B cell (primary cell): ENCODE measurements at regions not wholly inside any gene's neighbourhood (a gene's known extent, or its start where the extent isn't known, plus 50 kb on each side); places are given as distances from the start of the nearest gene placed in this dataset.

Experiments used
- ATAC-seq: fragments of 200-7000 bp; cut with Tn5 transposase; one replicate; pipeline ENCODE4 v1.10.0; 2021; ENCODE audit warnings: low read depth, mild to moderate bottlenecking, moderate number of reproducible peaks, moderate library complexity
- CTCF ChIA-PET: fragments of 350-600 bp; sonication (Branson Sonifier 250); formaldehyde crosslinking; loops from one replicate; lab custom pipeline; 2021; ENCODE audit warnings: antibody characterized with exemption, inconsistent platforms; lab: Charles Lee
- POLR2A ChIA-PET: fragments of 350-600 bp; sonication (Branson Sonifier 250); formaldehyde crosslinking; loops from one replicate; lab custom pipeline; 2021; ENCODE audit warnings: antibody characterized with exemption; lab: Charles Lee
- DNase-seq: peaks from one replicate; pipeline ENCODE4 v3.0.0; 2013
- H2AFZ ChIP-seq: 2 replicates; pipeline ENCODE4 v1.6.1; 2012; ENCODE audit warnings: mild to moderate bottlenecking, low read depth, low read length; ENCODE audit not compliant: insufficient read depth, poor library complexity, severe bottlenecking
- H3K27ac ChIP-seq, 2 donors: 1 replicate in 1 of 2; 2 replicates in 1 of 2; pipeline ENCODE4 v1.5.1; 2012 to 2013; ENCODE audit warnings: low read length in 2 of 2, mild to moderate bottlenecking in 2 of 2, moderate library complexity in 1 of 2
- H3K27me3 ChIP-seq, 4 experiments: fragments of 200-600 bp in 1 of 4; sonication (generic) in 1 of 4; replicated peaks in 1 of 4; 1 replicate in 2 of 4; 2 replicates in 2 of 4; pipeline versions ENCODE4 v1.6.1 to v1.7.0; 2013 to 2016; ENCODE audit warnings: low read length in 3 of 4, mild to moderate bottlenecking in 2 of 4, mixed read lengths in 1 of 4, moderate library complexity in 1 of 4; ENCODE audit not compliant: insufficient read depth in 4 of 4, control insufficient read depth in 3 of 4; ENCODE audit errors: control extremely low read depth in 1 of 4
- H3K36me3 ChIP-seq, 2 experiments: replicated peaks in 1 of 2; 1 replicate in 1 of 2; 2 replicates in 1 of 2; pipeline versions ENCODE4 v1.6.1 to v1.7.1; 2013; ENCODE audit warnings: low read length in 1 of 2; ENCODE audit not compliant: insufficient read depth in 2 of 2, control insufficient read depth in 1 of 2; ENCODE audit errors: control extremely low read depth in 1 of 2, extremely low read depth in 1 of 2
- H3K4me1 ChIP-seq, 2 donors: fragments of 200-600 bp in 1 of 2; sonication (generic) in 1 of 2; 1 replicate in 1 of 2; 2 replicates in 1 of 2; pipeline versions ENCODE4 v1.5.1 to v1.6.1; 2013 to 2017; ENCODE audit warnings: low read length in 2 of 2; ENCODE audit not compliant: control insufficient read depth in 2 of 2, insufficient read depth in 2 of 2
- H3K4me2 ChIP-seq: replicated peaks from 2 replicates; pipeline ENCODE3; 2012; ENCODE audit warnings: mild to moderate bottlenecking, low read depth, low read length; ENCODE audit not compliant: poor library complexity, severe bottlenecking
- H3K4me3 ChIP-seq, 5 experiments: fragments of 200-600 bp in 1 of 5; sonication (generic) in 1 of 5; 1 replicate in 3 of 5; 2 replicates in 2 of 5; pipeline versions ENCODE4 v1.5.1 to v1.7.0; 2011 to 2016; ENCODE audit warnings: low read length in 4 of 5, mild to moderate bottlenecking in 4 of 5, low read depth in 2 of 5, control low read depth in 1 of 5, moderate library complexity in 1 of 5; ENCODE audit not compliant: insufficient read depth in 1 of 5; ENCODE audit errors: control extremely low read depth in 1 of 5, extremely low read depth in 1 of 5
- H3K79me2 ChIP-seq: fragments of 200-600 bp; sonication (generic); one replicate; pipeline ENCODE4 v1.6.0; 2016; ENCODE audit warnings: low read length; ENCODE audit not compliant: control insufficient read depth, insufficient read depth
- H3K9ac ChIP-seq: fragments of 200-600 bp; sonication (generic); 2 replicates; pipeline ENCODE4 v1.6.1; 2017; ENCODE audit warnings: mild to moderate bottlenecking, low read length, moderate library complexity
- H3K9me3 ChIP-seq, 3 donors: one replicate each; pipeline versions ENCODE4 v1.6.1 to v1.7.1; 2013; ENCODE audit warnings: low read length in 2 of 3; ENCODE audit not compliant: control insufficient read depth in 2 of 3, insufficient read depth in 1 of 3; ENCODE audit errors: control extremely low read depth in 1 of 3
- H4K20me1 ChIP-seq: 2 replicates; pipeline ENCODE4 v1.6.0; 2012; ENCODE audit warnings: mild to moderate bottlenecking, low read length; ENCODE audit not compliant: insufficient read depth, control insufficient read depth, poor library complexity, severe bottlenecking
- H3K27ac Mint-ChIP-seq: one replicate; pipeline ENCODE4 v1.8.0; 2021; ENCODE audit warnings: mixed read lengths
- H3K27me3 Mint-ChIP-seq: one replicate; pipeline ENCODE4 v1.8.0; 2021; ENCODE audit warnings: mixed read lengths
- H3K4me1 Mint-ChIP-seq: one replicate; pipeline ENCODE4 v1.8.0; 2021; ENCODE audit warnings: mixed read lengths
- H3K4me3 Mint-ChIP-seq: one replicate; pipeline ENCODE4 v1.8.0; 2021; ENCODE audit warnings: mixed read lengths
- H3K9me3 Mint-ChIP-seq: one replicate; pipeline ENCODE4 v1.8.0; 2022; ENCODE audit warnings: mixed read lengths; ENCODE audit not compliant: insufficient read depth
- CTCF ChIP-seq: fragments of 200-600 bp; IDR thresholded peaks from one replicate; pipeline ENCODE4 v1.8.0; 2022; ENCODE audit warnings: antibody characterized with exemption, mild to moderate bottlenecking
- EZH2 ChIP-seq: IDR thresholded peaks from 2 replicates; pipeline ENCODE4 v1.6.1; 2012; ENCODE audit warnings: borderline replicate concordance, low read depth, mild to moderate bottlenecking, moderate library complexity, low read length; ENCODE audit not compliant: insufficient read depth, poor library complexity, severe bottlenecking
- WGBS: methylation state at CpG from one replicate; pipeline ENCODE4 v1.1.5; 2013; ENCODE audit warnings: missing lambda C conversion rate; ENCODE audit not compliant: insufficient coverage; 5-methylcytosine and 5-hydroxymethylcytosine counted together
- intact Hi-C: fragments of 100-400 bp; cut with micrococcal nuclease; formaldehyde crosslinking; loops from one replicate; pipeline ENCODE4 v1.10.0; 2022

- no peak overlapping the region for H3K27ac ChIP-seq
- no peaks in the 10 kb centered on the region for H3K36me3 ChIP-seq
- H3K4me2 ChIP-seq: no peak overlapping the region
- no peak overlapping the region for H3K9ac ChIP-seq
- no peaks in the 10 kb centered on the region for H3K27me3 ChIP-seq
- no peak overlapping the region for H2AFZ ChIP-seq
- ATAC-seq (peak; percentile 76), DNase-seq (no peak)
- no peaks in the 10 kb centered on the region for H4K20me1 ChIP-seq
- ChIA-PET POLR2A (interaction anchor here (1.0 kb wide), 1 partner anchor 12 kb away, joined by 5 read pairs; no protein-coding TSS in a partner anchor), CTCF (no interaction called here)
- TF ChIP-seq EZH2 (no peak), CTCF (no peak)
- intact Hi-C loops: no loop called here
- H3K27ac Mint-ChIP-seq: no peak overlapping the region
- WGBS: 85% methylated on average over 5 of the region's 9 CpGs
- peaks cover 17% of the 10 kb centered on the region for H3K4me1 Mint-ChIP-seq
- no peaks in the 10 kb centered on the region for H3K9me3 Mint-ChIP-seq
- H3K79me2 ChIP-seq: no peaks in the 10 kb centered on the region
- no peak overlapping the region for H3K4me3 Mint-ChIP-seq
- H3K9me3 ChIP-seq: no peaks in the 10 kb centered on the region
- no peak overlapping the region for H3K4me3 ChIP-seq
- peaks cover 4% of the 10 kb centered on the region for H3K27me3 Mint-ChIP-seq
- H3K4me1 ChIP-seq: peaks cover 0 to 11% of the 10 kb centered on the region in 2 donors
Observed at GRCh38 chr3:107992976-107993684, 97.7 kb downstream of the CD47 start.

GRCh38 chr3:107990926-107991325 lies 99.9 kb downstream of the CD47 start:
- intact Hi-C loops: no loop called here
- ATAC-seq (no peak), DNase-seq (no peak)
- H3K27me3 Mint-ChIP-seq: peaks cover 4% of the 10 kb centered on the region
- Histone ChIP-seq H3K9ac (no peak overlapping the region), H3K4me3 (no peak overlapping the region), H4K20me1 (no peaks in the 10 kb centered on the region), H3K4me2 (no peak overlapping the region), H3K4me1 (peaks cover 0 to 14% of the 10 kb centered on the region in 2 donors), H2AFZ (no peak overlapping the region), H3K79me2 (no peaks in the 10 kb centered on the region), H3K9me3 (no peaks in the 10 kb centered on the region), H3K27ac (no peak overlapping the region), H3K27me3 (no peaks in the 10 kb centered on the region), H3K36me3 (no peaks in the 10 kb centered on the region)
- peaks cover 17% of the 10 kb centered on the region for H3K4me1 Mint-ChIP-seq
- WGBS: 86% methylated on average over 2 of the region's 5 CpGs
- no peak for TF ChIP-seq CTCF
- TF ChIP-seq EZH2: no peak
- POLR2A ChIA-PET: no interaction called here
- H3K27ac Mint-ChIP-seq: no peak overlapping the region
- CTCF ChIA-PET: no interaction called here
- H3K4me3 Mint-ChIP-seq: no peak overlapping the region
- H3K9me3 Mint-ChIP-seq: no peaks in the 10 kb centered on the region
